Caco-2 (cell line): ENCODE measurements at regions not wholly inside any gene's neighbourhood (a gene's known extent, or its start where the extent isn't known, plus 50 kb on each side); places are given as distances from the start of the nearest gene placed in this dataset.

Experiments used
- BruUV-seq: library from RNA; stranded (reverse); fragments of 400-500 nt; replicated peaks from 2 replicates; lab custom pipeline; 2021; lab: Mats Ljungman, UMichigan
- CTCF ChIA-PET: fragments of 300-600 bp; sonication (Branson Sonifier 250); formaldehyde crosslinking; loops from one replicate; lab custom pipeline; 2022; ENCODE audit warnings: antibody characterized with exemption; lab: Charles Lee
- POLR2A ChIA-PET: fragments of 300-600 bp; sonication (Branson Sonifier 250); formaldehyde crosslinking; loops from one replicate; lab custom pipeline; 2022; ENCODE audit warnings: antibody characterized with exemption; lab: Charles Lee
- DNase-seq, 2 experiments: peaks; one replicate each; pipeline versions ENCODE4 v3.0.0 to v3.0.0-alpha.2; 2020 to 2022
- H3K27me3 ChIP-seq: replicated peaks from 2 replicates; pipeline ENCODE4 v1.6.0; 2011; ENCODE audit warnings: low read length; ENCODE audit not compliant: control insufficient read depth, insufficient read depth
- H3K36me3 ChIP-seq: 2 replicates; pipeline ENCODE4 v1.5.1; 2011; ENCODE audit warnings: low read length; ENCODE audit not compliant: control insufficient read depth, insufficient read depth
- H3K4me1 ChIP-seq: fragments of 250-450 bp; sonication (Bioruptor Pico); 2 replicates; pipeline ENCODE4 v1.5.1; 2020; ENCODE audit warnings: mild to moderate bottlenecking
- H3K4me3 ChIP-seq: 2 replicates; pipeline ENCODE4 v1.5.1; 2011; ENCODE audit warnings: low read depth, mild to moderate bottlenecking, control low read depth, low read length
- H3K9me3 ChIP-seq: fragments of 250-450 bp; sonication (Bioruptor Pico); 2 replicates; pipeline ENCODE4 v1.5.1; 2020; ENCODE audit warnings: mild to moderate bottlenecking, moderate library complexity
- H3K27ac Mint-ChIP-seq: one replicate; pipeline ENCODE4 v1.8.0; 2022; ENCODE audit warnings: mixed read lengths; ENCODE audit not compliant: unreplicated experiment
- H3K27me3 Mint-ChIP-seq: one replicate; pipeline ENCODE4 v1.8.0; 2022; ENCODE audit warnings: mixed read lengths; ENCODE audit not compliant: insufficient read depth, unreplicated experiment
- H3K36me3 Mint-ChIP-seq: one replicate; pipeline ENCODE4 v1.8.0; 2022; ENCODE audit warnings: mild to moderate bottlenecking, mixed read lengths; ENCODE audit not compliant: insufficient read depth, unreplicated experiment
- H3K4me1 Mint-ChIP-seq: one replicate; pipeline ENCODE4 v1.8.0; 2022; ENCODE audit warnings: low read depth, mixed read lengths; ENCODE audit not compliant: unreplicated experiment
- H3K4me3 Mint-ChIP-seq: one replicate; pipeline ENCODE4 v1.8.0; 2022; ENCODE audit warnings: mild to moderate bottlenecking, moderate library complexity, mixed read lengths; ENCODE audit not compliant: unreplicated experiment
- H3K9me3 Mint-ChIP-seq: one replicate; pipeline ENCODE4 v1.8.0; 2022; ENCODE audit warnings: mixed read lengths; ENCODE audit not compliant: unreplicated experiment
- CTCF ChIP-seq, 2 experiments: fragments of 200-600 bp in 1 of 2; IDR thresholded peaks; 1 replicate in 1 of 2; 2 replicates in 1 of 2; pipeline versions ENCODE4 v1.5.1 to v1.8.0; 2011 to 2022; ENCODE audit warnings: antibody characterized with exemption in 1 of 2, control low read depth in 1 of 2, inconsistent platforms in 1 of 2, low read depth in 1 of 2, low read length in 1 of 2, mild to moderate bottlenecking in 1 of 2, moderate library complexity in 1 of 2; ENCODE audit not compliant: insufficient read depth in 1 of 2, severe bottlenecking in 1 of 2, unreplicated experiment in 1 of 2
- intact Hi-C: fragments of 100-400 bp; cut with micrococcal nuclease; formaldehyde crosslinking; loops from one replicate; pipeline ENCODE4 v1.10.0; 2022; ENCODE audit not compliant: unreplicated experiment

DNA sequence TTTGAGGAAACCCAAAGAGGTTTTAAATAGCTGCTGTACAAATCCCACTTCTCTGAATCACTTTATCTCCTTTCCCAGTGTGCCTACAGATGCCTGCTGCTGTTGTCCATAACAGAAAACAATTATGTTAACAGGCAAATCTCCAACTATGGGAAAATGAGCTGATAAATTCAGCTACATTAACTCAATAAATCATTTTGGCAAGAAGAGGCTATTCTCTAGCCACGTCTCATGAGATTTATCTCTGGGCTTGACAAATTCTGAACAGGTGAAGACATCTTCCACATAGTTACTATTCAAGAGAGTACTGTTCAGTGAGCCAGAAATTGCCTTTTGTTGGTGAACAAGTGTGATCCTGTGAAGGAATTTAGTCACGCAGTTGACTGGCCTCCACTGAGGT is 327.1 kb upstream of the FMN2 start:
- H3K36me3 ChIP-seq: no peaks in the 10 kb centered on the region
- H3K36me3 Mint-ChIP-seq: no peaks in the 10 kb centered on the region
- ChIA-PET POLR2A (no interaction called here), CTCF (interaction anchor here (0.6 kb wide), 1 partner anchor 410 kb away, joined by 5 read pairs; no protein-coding TSS in a partner anchor)
- H3K27me3 ChIP-seq: no peaks in the 10 kb centered on the region
- no peaks in the 10 kb centered on the region for H3K9me3 Mint-ChIP-seq
- no peaks in the 10 kb centered on the region for H3K4me1 Mint-ChIP-seq
- H3K9me3 ChIP-seq: no peaks in the 10 kb centered on the region
- H3K4me1 ChIP-seq: no peaks in the 10 kb centered on the region
- intact Hi-C loops: no loop called here
- DNase-seq: no peak
- H3K4me3 ChIP-seq: no peak overlapping the region
- H3K4me3 Mint-ChIP-seq: no peak overlapping the region
- BruUV-seq: no TSS peak
- H3K27ac Mint-ChIP-seq: no peak overlapping the region
- H3K27me3 Mint-ChIP-seq: peaks cover 4% of the 10 kb centered on the region
- TF ChIP-seq CTCF (IDR thresholded peaks at IDR 0.05; ENCODE audit: insufficient read depth in 1 of 2, low read depth in 1 of 2, low read length in 1 of 2, severe bottlenecking in 1 of 2, unreplicated experiment in 1 of 2): no peak

GRCh38 chr1:239765163-239765562 is 326.5 kb upstream of the FMN2 start:
- no peaks in the 10 kb centered on the region for H3K9me3 Mint-ChIP-seq
- Histone ChIP-seq H3K4me3 (no peak overlapping the region), H3K4me1 (no peaks in the 10 kb centered on the region), H3K9me3 (no peaks in the 10 kb centered on the region), H3K27me3 (no peaks in the 10 kb centered on the region), H3K36me3 (no peaks in the 10 kb centered on the region)
- intact Hi-C loops: no loop called here
- no peak for DNase-seq
- H3K4me3 Mint-ChIP-seq: no peak overlapping the region
- H3K27ac Mint-ChIP-seq: no peak overlapping the region
- ChIA-PET CTCF (no interaction called here), POLR2A (no interaction called here)
- peaks cover 4% of the 10 kb centered on the region for H3K27me3 Mint-ChIP-seq
- no peaks in the 10 kb centered on the region for H3K36me3 Mint-ChIP-seq
- no peaks in the 10 kb centered on the region for H3K4me1 Mint-ChIP-seq
- BruUV-seq: no TSS peak
- TF ChIP-seq CTCF (IDR thresholded peaks at IDR 0.05; ENCODE audit: insufficient read depth in 1 of 2, low read depth in 1 of 2, low read length in 1 of 2, severe bottlenecking in 1 of 2, unreplicated experiment in 1 of 2): no peak

DNA sequence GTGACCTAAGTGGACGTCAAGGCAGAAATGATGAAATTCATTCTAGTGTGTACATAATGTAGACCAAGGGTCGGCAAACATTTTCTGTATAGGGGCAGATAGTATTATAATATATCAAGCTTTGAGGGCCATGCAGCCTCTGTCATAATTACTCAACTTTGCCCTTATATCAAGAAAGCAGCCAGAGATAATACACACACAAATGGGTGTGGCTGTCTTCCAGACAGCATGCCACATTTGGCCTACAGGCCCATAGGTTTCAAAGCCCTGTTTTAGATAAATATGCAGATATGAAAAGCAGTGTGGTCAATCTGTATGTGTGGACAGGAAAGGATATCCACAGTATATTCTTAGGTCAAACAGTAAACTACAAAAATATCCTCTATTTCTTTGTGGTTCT is 320.1 kb upstream of the FMN2 start:
- intact Hi-C loops: no loop called here
- no peak overlapping the region for H3K4me3 Mint-ChIP-seq

More for the DNA sequence above, 320.1 kb upstream of the FMN2 start:
- no peak for TF ChIP-seq CTCF (IDR thresholded peaks at IDR 0.05; ENCODE audit: insufficient read depth in 1 of 2, low read depth in 1 of 2, low read length in 1 of 2, severe bottlenecking in 1 of 2, unreplicated experiment in 1 of 2)
- H3K36me3 Mint-ChIP-seq: no peaks in the 10 kb centered on the region
- no peaks in the 10 kb centered on the region for H3K27me3 Mint-ChIP-seq
- POLR2A ChIA-PET: no interaction called here
- Histone ChIP-seq H3K4me3 (no peak overlapping the region), H3K36me3 (no peaks in the 10 kb centered on the region), H3K4me1 (no peaks in the 10 kb centered on the region), H3K27me3 (no peaks in the 10 kb centered on the region), H3K9me3 (no peaks in the 10 kb centered on the region)
- H3K27ac Mint-ChIP-seq: no peak overlapping the region
- BruUV-seq: no TSS peak
- CTCF ChIA-PET: no interaction called here
- no peak for DNase-seq
- H3K4me1 Mint-ChIP-seq: no peaks in the 10 kb centered on the region
- no peaks in the 10 kb centered on the region for H3K9me3 Mint-ChIP-seq
